ELR (cell line): ENCODE measurements at regions not wholly inside any gene's neighbourhood (a gene's known extent, or its start where the extent isn't known, plus 50 kb on each side); places are given as distances from the start of the nearest gene placed in this dataset.
A peak's percentile ranks its signal among the peaks of the same experiment; 100 is the strongest.
"Not testable (repeated sequence)": the region's sequence is repeated elsewhere in the genome, so short reads cannot be mapped to it uniquely, and the experiment has no call there.

Source experiments
- DNase-seq: peaks from one replicate; pipeline ENCODE4 v3.0.0-alpha.2; 2015; ENCODE audit warnings: low read depth

DNA sequence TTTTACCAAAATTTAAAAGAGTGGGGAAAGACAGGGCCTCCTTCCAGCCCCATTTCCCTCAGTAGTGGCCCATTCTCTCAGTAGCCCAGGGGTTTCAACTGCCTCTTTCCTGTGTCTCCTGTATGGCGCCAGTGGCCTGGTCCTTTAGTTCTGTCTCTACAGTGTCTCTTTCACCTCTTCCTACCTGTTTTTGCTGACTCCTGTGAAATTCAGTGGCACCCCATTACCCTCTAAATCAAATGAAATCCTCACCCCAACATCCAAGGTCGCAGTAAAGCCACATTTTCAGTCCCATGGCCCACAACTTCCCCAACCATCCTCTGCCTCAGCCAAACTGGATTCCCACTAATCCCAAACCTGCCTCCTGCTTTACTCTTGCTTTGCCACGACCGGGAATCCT, 200.7 kb downstream of the IPMK start:
- DNase-seq: no peak

DNA sequence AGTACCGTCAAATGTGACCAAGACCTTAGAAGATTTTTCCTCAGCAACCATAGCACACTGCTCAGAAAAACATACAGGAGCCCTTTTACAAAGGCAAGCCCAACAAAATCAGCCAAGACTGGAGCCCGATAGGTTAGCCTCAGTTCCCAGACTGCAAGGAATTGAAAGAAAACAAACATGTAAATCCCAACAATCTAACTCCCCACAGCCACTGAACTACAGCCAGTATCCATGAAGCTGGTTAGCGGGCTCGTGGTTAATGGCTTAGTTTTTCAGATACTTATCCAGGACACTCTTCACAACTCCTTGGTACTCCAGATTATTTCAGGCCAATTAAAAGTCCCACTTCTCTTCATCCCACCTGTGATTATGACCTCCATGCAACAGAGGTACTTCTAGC, 201.6 kb downstream of the IPMK start:
- DNase-seq: no peak

DNA sequence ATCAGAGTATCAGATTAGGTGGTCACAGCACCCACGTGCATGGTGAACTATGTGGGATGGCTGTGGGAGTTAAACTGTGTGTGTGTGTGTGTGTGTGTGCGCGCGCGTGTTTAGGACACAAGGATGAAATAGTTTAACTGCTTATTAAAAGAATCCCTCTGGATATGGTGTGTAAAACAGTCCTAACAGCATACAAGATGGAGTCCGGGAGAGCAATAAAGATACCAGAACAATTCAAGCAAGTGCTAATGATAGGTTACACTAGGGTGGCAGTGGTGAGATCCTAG, 202.2 kb downstream of the IPMK start:
- no peak for DNase-seq

DNA sequence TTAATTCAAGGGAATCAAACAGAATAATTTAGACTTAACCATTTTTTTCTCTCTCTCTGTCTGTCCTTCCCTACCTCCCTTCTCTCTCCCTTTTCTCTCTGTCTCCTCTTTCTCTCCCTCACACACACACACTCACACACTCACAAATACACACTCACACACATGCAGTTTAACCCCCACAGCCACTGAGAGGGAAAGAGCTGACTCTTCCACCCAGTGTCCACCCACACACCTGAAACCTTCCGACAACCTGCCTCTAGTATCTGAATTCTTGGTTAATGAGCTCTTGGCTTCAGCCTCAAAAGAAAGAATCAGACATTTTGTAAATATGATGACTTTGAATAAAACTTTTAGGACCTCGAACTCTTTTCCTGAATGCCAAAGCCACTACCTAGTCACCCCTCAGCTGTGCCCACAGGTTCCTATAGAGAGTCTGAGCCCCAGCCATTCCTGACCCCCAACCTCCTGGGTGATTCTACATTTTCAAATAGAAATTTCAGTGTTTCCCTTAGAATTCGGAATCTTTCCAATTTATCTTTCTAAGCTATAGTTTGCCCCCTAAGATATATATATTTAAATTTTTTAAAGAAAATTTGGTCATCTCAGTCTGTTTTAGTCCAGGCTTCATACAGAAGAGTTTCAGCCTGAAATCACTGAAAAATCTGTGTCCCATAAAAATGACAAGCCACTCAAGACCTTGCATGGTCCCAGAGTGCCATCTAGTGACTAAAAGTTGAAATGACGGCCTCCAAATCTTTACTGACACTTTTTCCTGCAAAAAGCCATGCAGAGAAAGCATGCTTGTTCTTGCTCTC, 202.8 kb downstream of the IPMK start:
- DNase-seq: peak; percentile 65

DNA sequence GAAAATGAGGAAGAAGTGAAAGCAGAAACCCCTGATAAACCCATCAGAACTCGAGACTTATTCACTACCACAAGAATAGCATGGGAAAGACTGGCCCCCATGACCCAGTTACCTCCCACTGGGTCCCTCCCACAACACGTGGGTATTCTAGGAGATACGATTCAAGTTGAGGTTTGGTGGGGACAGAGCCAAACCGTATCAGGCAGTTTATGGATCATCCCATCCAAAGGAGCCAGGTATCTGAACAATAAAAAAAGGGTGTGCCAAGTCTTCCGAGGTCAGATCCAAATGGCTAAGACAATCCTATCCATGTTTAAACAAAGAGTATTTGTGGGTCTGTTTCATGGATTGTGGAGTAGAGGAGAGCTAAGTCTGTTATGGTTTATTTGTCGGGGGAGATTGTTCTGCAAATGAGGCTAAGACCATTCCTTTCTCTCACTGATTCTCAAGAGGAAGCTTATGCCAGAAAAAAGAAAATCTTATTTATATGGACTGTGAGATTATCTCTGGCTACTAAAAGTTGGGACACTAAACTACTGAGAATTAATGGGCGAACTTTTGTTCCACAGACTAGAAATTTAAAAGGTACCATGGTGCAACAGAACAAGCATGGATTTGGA, 203.7 kb downstream of the IPMK start:
- no peak for DNase-seq

DNA sequence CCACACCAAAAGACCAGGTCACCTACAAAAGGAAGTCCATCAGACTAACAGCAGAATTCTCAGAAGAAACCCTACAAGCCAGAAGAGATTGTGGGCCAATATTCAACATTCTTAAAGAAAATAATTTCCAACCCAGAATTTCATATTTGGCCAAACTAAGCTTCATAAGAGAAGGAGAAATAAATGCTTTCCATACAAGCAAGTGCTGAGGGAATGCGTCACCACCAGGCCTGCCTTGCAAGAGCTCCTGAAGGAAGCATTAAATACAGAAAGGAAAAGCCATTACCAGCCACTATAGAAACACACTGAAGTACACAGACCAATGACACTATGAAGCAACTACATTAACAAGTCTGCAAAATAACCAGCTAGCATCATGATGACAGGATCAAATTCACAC, 209.0 kb downstream of the IPMK start:
- DNase-seq: not testable (repeated sequence)

DNA sequence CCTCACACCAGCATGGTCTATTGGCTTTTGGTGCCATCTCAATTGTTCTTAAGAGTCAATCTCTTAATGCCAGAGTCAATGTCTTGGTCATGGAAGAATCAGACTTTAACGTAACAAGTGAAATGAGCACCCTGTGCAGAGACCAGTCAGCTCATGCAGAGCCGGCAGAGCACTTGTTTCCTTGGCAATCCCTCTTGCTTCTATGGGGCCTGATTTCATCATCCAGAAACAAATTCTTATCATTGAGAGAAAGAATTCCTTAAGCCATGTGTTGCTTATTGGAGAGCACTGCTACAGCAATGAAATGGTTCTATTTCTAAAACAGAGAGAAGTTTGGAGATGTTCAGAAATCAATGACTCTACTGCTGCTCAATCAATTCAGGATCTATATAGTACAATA, 212.8 kb downstream of the IPMK start:
- DNase-seq: no peak

DNA sequence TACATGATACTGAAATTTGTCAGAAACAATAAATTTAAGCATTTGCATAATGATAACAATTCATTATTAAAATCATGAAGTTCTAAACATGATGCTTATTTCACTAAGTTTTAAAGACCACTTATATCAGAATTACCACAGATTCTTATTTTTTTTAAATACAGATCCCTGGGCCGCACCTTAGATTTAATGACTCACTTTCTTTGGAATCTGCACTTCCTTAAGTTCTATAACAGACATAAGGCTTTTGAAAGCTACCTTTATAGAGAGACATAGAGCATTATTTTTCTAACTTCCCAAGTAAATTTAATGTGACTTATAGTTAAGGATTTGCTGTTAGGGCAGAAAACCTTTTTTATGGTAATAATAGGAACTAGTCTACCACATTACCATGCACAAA, 214.9 kb downstream of the IPMK start:
- DNase-seq: peak; percentile 43

DNA sequence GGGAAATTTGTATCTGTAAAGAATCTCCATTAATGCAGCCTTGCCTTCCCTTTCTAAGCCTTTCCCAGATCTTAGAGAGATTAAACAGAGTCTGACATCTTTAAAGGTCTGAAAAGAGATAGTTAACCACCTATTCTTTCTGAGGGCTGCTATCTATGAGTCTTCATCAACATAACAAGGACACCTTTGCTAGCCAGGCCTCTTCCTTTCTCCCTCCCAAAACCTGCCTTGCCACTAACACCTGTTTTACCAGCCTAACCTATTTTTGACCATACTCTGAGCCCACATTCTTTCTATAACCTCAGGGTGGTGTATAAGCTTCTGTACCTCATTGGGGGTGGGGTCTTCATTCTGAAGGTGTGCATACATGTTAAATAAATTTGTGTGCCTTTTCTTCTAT, 217.1 kb downstream of the IPMK start:
- no peak for DNase-seq

DNA sequence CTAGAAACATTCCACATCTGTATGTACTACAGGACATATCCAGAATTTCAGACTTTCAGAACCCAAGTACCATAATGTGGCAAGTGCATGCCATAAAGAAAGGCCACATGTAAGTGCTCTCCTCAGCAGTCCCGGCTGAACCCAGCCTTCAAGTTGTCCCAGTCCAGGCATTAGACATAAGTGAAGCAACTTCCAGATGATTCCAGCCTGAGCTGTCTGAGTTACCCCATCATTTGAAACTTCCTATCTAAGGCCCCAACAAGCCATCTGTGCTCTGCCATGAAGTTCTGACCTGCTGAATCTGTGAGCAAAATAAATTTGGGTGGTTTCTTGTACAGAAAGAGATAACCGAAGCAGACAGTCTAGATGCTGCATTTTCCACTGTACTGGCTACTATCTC, 218.8 kb downstream of the IPMK start:
- DNase-seq: no peak

DNA sequence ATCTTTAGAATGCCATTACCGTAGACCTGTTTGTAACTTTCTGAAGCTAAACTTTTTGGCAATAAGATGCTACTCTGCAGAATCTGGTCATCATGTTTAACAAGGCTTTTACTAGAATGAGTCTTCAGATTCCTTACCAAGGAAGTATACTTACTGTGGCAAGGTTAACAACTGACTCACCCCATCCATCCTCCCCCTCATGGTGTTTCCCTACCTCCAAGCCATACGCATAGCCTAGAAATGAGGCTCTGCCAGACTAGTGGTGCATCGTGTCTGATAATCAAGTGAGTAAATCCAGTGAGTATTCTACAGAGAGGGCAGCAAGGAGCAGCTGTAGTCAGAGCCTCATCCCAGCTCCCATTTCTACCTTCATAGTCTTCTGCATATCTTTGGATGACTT, 223.6 kb downstream of the IPMK start:
- peak; percentile 94 for DNase-seq

DNA sequence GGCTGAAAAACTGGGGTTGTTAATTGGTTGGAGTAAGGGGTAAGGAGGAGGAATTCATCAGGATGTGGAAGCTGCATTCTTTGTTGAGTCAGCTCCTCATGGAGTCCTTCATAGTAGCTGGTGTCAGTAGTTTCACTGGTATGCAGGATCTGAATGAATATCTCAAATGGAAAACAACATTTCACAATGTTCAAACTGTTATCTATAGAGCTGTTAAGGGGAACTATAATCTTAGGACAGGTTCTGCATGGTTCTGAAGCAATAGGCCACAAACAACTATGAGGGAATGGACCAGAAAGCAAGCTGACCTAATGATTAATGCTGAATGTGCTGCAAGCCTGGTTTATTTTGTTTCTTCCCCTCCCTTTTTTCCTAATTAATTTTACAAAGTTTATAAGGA, 225.8 kb downstream of the IPMK start:
- no peak for DNase-seq

DNA sequence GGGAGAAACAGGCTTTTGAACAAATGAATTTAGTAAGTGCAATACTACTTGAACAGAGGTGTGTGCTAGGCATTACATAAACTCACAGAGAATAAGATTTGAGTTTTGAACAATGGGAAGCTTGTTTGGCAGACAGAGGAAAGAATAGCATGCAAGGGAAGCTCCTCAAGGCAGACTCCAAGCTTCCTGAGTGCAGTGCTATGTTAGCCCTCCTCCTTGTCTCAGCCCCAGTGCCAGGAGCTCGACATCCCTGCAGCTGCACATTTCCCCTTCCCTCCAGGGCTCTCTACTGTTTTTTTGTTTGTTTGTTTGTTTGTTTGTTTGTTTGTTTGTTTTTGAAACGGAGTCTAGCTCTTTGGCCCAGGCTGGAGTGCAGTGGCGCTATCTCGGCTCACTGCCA, 237.5 kb downstream of the IPMK start:
- DNase-seq: no peak

DNA sequence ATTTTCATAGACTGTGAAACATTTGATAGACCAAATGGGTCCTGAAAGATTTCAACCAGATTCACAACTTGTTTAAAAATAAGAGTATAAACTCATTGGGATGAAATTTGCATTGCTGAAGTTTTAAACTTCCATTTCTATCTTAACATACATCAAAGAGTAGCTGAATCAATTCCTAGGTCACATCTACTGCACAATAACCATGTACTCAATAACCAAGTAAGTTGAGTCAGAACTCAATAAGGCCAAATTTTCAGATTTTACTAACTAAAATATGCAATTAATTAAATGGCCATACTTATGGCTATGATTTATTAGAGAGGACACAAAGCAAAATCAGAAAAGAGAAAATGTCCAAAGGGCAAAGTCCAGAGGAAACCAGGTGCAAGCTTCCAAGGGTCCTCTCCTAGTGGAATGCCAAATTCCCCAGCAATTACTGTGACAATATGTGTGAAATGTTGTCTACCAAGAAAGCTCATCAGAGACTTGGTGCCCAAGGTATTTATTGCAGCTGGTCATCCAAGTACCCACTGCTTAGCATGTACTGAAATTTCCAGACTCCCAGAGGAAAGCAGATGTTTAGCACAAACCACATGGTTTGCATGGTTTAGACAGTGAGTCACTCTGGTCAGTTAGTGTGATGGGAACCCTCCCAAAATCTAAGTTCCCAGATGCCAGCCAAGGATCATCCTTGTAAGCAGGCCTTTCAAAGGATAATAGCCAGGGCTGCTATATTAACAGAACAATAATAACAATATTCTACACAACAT, 238.9 kb downstream of the IPMK start:
- DNase-seq: peak; percentile 86

DNA sequence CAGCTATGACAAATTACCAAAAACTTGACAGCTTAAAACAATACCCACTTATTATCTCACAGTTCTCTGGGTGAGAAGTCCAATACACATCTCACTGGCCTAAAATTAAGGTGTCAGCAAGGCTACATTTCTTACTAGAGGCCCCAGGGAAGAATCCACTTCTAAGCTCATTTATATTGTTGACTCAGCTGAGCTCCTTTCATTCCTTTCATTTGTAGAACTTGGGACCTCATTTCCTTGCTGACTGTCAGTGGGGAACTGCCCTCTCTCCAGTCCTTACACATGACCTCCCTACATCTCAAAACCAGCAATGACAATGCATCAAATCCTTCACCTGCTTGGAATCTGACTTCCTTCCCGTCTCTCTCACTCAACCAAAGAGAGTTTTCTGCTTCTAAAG, 240.3 kb downstream of the IPMK start:
- DNase-seq: no peak

DNA sequence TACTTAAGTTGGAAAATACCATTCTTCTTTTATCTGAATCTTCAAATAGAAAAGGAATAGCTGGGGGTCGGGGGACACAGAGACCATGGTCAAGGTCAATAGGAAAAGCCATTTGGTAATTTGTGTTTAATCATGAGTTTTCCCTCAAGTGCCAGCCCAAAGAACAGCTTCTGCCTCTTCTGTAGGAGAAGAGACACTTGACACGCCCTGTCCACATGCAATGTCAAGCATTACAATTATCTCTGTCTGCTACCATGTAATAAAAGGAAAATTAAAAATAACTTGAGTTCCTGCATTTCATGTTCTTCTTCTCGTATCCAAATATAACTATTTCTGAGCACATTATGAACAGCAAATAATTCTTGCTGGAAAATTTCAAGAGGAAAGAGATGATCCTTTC, 241.7 kb downstream of the IPMK start:
- no peak for DNase-seq

DNA sequence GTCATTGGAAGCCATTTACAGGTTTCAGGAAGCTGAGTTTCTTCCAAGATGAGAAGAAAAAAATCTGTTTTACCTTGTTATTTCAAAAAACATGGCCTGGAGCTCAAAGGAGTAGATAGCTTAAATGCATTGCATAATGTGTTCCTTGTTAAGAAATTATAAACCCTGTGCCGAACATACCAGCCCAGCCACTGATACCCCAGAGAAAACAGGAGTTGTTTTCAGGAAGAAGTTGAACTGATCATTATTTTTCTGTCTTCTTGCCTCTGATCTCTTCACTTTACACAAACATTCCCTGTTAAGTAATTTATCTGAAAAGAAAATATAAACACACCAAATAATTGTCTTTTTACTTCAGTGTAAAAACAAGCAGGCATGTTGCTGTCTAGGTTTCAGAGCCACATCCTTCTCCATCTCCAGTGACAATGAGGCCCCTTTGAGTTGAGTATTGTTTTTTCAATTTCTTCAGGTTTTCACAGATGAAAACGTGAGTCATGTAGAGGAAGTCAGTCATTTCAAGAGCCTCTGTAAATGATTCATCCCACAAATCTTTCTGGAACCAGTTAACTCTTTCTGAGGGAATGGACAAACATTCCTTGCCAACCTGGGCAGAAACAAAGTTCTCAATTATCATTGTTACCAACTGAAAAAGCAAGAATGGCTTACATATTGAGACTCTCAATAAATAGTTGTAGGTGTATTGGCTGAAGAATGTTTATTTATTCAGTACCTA, 244.2 kb downstream of the IPMK start:
- peak; percentile 95 for DNase-seq

DNA sequence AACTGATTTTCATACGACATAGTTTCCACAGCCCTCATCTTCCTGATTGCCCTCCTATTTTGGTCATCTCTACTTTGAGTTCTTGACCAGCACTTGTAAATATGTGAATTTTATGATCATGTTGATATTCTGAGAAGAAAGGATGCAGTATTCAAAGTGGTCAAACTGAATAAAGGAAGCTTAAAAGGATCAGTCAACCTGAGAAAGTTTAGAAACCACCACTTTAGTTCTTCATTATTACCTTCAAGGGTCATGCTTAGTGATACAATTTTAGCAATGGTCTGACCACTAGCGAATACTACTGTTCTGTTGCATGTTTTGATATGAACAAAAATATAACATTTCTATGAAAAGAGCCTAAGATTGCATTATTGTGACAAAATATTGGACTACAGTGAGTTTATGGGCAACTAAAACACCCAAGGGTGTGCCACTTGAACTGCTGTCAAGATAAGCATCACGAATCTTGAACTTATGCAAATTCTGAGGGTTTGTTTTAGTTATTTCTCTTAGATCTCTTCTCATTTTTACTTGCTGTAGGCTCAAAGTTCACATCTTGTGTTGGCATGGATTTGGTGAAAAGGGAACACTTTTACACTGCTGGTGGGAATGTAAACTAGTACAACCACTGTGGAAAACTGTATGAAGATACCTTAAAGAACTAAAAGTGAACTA, 247.7 kb downstream of the IPMK start:
- no peak for DNase-seq

DNA sequence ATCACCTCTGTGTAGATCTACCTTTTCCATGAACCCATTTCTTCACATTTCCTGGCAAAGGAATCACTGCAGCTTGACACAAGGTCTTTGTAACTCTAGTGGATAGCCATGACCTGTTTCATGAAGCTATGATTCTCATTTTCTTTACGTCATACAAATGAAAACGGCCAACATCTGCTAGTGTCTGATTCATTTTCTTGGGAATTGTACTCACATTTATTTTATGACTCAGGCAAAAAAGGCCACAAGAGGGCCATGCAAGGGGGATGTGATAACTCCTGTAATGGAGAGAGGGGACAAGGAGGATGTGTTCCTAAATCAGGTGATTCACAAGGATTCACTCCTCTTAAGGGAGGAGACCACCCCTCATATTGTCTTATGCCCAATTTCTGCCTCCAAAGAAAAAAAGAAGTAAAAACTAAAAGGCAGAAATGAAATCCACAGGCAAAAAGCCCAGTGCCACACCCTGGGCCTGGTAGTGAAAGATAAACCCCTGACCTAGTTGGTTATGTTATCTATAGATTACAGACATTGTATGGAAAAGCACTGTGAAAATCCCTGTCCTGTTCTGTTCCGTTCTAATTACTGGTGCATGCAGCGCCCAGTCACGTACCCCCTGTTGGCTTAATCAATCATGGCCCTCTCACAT, 249.9 kb downstream of the IPMK start:
- DNase-seq: peak; percentile 95

DNA sequence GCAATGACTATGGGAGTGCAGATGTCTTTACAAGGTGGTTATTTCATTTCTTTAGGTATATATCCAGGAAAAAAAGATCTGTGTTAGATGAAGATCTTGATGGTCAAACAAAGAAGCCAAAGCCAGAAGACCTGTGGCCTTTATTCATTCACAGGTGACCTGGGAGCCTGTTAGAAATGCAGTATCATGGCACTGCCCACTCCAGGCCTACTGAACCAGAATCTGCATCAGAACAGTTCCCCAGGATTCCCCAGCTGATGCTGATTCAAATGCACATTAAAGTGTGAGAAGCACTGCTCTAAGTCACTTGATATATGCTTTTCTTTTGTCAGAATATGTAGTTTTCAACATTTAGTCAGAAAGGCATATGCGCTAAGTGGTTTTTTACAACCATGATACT, 251.1 kb downstream of the IPMK start:
- DNase-seq: no peak

DNA sequence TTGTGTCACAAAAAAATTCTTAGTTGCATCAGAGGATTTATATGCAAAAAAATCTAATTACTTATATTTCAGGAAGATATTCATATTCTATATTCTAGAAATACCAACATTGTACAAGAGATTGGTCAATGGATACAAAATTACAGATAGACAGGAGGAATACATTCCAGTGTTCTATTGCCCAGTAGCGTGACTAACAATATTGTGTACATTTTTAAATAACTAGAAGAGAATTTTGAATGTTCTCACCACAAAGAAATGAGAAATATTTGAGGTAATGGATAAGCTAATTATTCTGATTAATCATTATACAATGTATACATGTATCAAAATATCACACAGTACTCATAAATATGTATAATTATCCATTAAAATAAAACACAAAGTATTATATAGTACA, 253.3 kb downstream of the IPMK start:
- DNase-seq: peak; percentile 65

DNA sequence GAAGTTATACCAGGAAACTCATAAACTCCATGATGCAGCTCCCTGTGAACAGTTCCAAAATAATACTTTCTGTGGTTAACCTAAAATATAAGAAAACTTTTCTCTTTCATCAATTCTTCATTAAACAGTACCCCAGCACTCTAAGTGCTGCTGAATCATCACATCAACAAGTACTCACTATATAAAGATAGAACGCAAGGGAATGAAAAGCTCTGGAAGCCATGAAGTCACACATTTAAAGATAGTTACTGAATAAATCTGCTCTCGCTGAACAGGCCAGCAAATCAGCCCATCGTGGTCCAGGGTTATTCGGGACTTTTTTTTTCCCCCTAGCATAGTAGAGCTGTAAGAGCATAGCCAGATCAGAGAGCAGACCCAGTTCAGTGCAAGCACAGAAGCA, 254.3 kb downstream of the IPMK start:
- no peak for DNase-seq
